Pons (tissue), 1 donor: ENCODE measurements at regions not wholly inside any gene's neighbourhood (a gene's known extent, or its start where the extent isn't known, plus 50 kb on each side); places are given as distances from the start of the nearest gene placed in this dataset.
A peak's percentile ranks its signal among the peaks of the same experiment; 100 is the strongest.

ENCODE experiments used
- DNase-seq: peaks from one replicate; pipeline ENCODE4 v3.0.0-alpha.2; 2016; ENCODE audit warnings: low spot score

GRCh38 chr7:33813331-33813730 is 92.0 kb upstream of the BMPER start:
- no peak for DNase-seq

- no peak for DNase-seq
Measured at GRCh38 chr7:33814400-33814799, 90.9 kb upstream of the BMPER start.

- no peak for DNase-seq
Measured at GRCh38 chr7:33814936-33815335, 90.4 kb upstream of the BMPER start.

- DNase-seq, result no peak
Measured at GRCh38 chr7:33815336-33815735, 90.0 kb upstream of the BMPER start.

- DNase-seq, result no peak
Measured at GRCh38 chr7:33816106-33816505, 89.2 kb upstream of the BMPER start.

GRCh38 chr7:33819658-33820057 is 85.7 kb upstream of the BMPER start:
- no peak for DNase-seq

- DNase-seq, result no peak
Measured at GRCh38 chr7:33820206-33820605, 85.1 kb upstream of the BMPER start.

GRCh38 chr7:33821970-33822369 is 83.4 kb upstream of the BMPER start:
- DNase-seq, result no peak

GRCh38 chr7:33823913-33824312 is 81.4 kb upstream of the BMPER start:
- DNase-seq, result no peak

GRCh38 chr7:33824911-33825459 is 80.4 kb upstream of the BMPER start:
- DNase-seq, result no peak

GRCh38 chr7:33825644-33826043 is 79.7 kb upstream of the BMPER start:
- DNase-seq, result no peak

- no peak for DNase-seq
Measured at GRCh38 chr7:33829536-33829935, 75.8 kb upstream of the BMPER start.

- no peak for DNase-seq
Measured at GRCh38 chr7:33831389-33832141, 73.8 kb upstream of the BMPER start.

- DNase-seq, result no peak
Measured at GRCh38 chr7:33832271-33832721, 73.0 kb upstream of the BMPER start.

GRCh38 chr7:33836797-33837355 is 68.5 kb upstream of the BMPER start:
- no peak for DNase-seq

- DNase-seq, result no peak
Measured at GRCh38 chr7:33837356-33837851, 67.9 kb upstream of the BMPER start.

GRCh38 chr7:33841031-33841430 is 64.3 kb upstream of the BMPER start:
- DNase-seq, result no peak

- DNase-seq, result peak; percentile 15
Measured at GRCh38 chr7:33841705-33842129, 63.6 kb upstream of the BMPER start.

GRCh38 chr7:33842150-33842549 is 63.2 kb upstream of the BMPER start:
- no peak for DNase-seq

- no peak for DNase-seq
Measured at GRCh38 chr7:33845991-33846509, 59.3 kb upstream of the BMPER start.

- DNase-seq, result no peak
Measured at GRCh38 chr7:33849004-33849403, 56.3 kb upstream of the BMPER start.

GRCh38 chr7:33849971-33850559 is 55.3 kb upstream of the BMPER start:
- no peak for DNase-seq

GRCh38 chr7:33850768-33851167 is 54.6 kb upstream of the BMPER start:
- no peak for DNase-seq
